Esophagus muscularis mucosa (tissue), 3 donors: ENCODE measurements at regions not wholly inside any gene's neighbourhood (a gene's known extent, or its start where the extent isn't known, plus 50 kb on each side); places are given as distances from the start of the nearest gene placed in this dataset.

Source experiments
- POLR2AphosphoS5 ChIP-seq, 2 donors: sonication (generic); formaldehyde crosslinking; IDR thresholded peaks; one replicate each; pipeline ENCODE4 v1.6.1; 2017; ENCODE audit warnings: antibody characterized with exemption in 2 of 2
- TF ChIP-seq, protein P1 (sequence below), 3 experiments: fragments of 200-600 bp in 2 of 3; fragments of 450-650 bp in 1 of 3; sonication (generic) in 2 of 3; IDR thresholded peaks; one replicate each; pipeline ENCODE4 v1.5.1; 2017 to 2019; ENCODE audit warnings: antibody characterized with exemption in 3 of 3, mild to moderate bottlenecking in 2 of 3, moderate library complexity in 1 of 3

DNA sequence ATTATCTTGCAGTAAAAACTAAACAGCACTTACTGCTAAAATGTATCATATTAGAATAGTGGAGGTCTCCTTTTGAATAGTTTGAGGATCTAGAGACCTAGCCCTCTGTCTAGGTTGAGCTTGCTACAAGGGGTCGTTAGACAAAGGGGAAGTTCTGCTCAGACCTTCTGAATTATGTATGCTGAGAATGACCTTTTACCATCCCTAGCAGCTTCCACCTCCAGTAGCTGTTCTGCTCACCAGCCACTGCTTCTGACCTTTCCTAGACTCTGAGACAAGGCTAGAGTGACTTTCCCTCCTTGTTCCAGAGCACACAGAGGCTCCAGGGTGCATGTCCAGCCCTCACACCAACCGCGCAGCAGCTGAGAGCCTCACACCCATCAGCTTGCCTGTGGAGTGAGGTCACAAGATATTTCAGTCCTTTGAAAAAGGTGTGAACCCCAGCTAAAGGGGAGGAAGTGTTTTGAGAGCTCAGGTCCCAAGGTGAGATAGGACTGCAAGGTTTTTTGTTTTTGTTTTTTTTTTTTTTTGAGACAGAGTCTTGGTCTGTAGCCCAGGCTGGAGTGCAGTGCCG lies 289.3 kb upstream of the TNP1 start:
- TF ChIP-seq, protein P1, sequence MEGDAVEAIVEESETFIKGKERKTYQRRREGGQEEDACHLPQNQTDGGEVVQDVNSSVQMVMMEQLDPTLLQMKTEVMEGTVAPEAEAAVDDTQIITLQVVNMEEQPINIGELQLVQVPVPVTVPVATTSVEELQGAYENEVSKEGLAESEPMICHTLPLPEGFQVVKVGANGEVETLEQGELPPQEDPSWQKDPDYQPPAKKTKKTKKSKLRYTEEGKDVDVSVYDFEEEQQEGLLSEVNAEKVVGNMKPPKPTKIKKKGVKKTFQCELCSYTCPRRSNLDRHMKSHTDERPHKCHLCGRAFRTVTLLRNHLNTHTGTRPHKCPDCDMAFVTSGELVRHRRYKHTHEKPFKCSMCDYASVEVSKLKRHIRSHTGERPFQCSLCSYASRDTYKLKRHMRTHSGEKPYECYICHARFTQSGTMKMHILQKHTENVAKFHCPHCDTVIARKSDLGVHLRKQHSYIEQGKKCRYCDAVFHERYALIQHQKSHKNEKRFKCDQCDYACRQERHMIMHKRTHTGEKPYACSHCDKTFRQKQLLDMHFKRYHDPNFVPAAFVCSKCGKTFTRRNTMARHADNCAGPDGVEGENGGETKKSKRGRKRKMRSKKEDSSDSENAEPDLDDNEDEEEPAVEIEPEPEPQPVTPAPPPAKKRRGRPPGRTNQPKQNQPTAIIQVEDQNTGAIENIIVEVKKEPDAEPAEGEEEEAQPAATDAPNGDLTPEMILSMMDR (IDR thresholded peaks at IDR 0.05): no peak
- no peak for TF ChIP-seq POLR2AphosphoS5 (IDR thresholded peaks at IDR 0.05)
